Epithelial cell of esophagus (primary cell): ENCODE measurements at regions not wholly inside any gene's neighbourhood (a gene's known extent, or its start where the extent isn't known, plus 50 kb on each side); places are given as distances from the start of the nearest gene placed in this dataset.

Experiments used
- DNase-seq: peaks from one replicate; pipeline ENCODE4 v3.0.0; 2010; ENCODE audit warnings: low read depth
- H3K4me3 ChIP-seq: 2 replicates; pipeline ENCODE4 v1.5.1; 2011; ENCODE audit warnings: mild to moderate bottlenecking, low read length, control low read depth
- CTCF ChIP-seq: IDR thresholded peaks from 2 replicates; pipeline ENCODE4 v1.5.1; 2011; ENCODE audit warnings: low read depth, mild to moderate bottlenecking, low read length, control low read depth, inconsistent platforms; ENCODE audit not compliant: insufficient read depth; ENCODE audit errors: missing control alignments

DNA sequence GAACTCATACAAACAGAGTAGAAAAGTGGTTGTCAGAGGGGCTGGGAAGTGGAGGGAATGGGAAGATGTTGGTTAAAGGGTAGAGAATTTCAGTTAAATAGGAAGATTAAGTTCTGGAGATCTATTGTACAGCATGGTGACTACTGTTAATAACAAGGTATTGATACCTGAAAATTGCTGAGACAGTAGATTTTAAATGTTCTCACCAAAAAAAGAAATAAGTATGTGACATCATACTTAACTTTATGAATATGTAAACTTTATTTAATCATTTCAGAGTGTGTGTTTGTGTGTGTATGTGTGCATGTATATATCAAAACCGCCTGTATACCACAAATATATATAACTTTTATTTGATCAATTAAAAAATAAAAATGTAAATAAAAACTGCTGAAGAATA is 896.4 kb downstream of the TFAP2A start:
- H3K4me3 ChIP-seq, result no peak overlapping the region
- no peak for DNase-seq
- no peak for TF ChIP-seq CTCF

GRCh38 chr6:9517806-9518205 is 897.1 kb downstream of the TFAP2A start:
- no peak for TF ChIP-seq CTCF
- DNase-seq, result peak; percentile 78
- no peak overlapping the region for H3K4me3 ChIP-seq

GRCh38 chr6:9515633-9516606 is 899.0 kb downstream of the TFAP2A start:
- no peak for TF ChIP-seq CTCF
- DNase-seq, result peak; percentile 84
- no peak overlapping the region for H3K4me3 ChIP-seq

DNA sequence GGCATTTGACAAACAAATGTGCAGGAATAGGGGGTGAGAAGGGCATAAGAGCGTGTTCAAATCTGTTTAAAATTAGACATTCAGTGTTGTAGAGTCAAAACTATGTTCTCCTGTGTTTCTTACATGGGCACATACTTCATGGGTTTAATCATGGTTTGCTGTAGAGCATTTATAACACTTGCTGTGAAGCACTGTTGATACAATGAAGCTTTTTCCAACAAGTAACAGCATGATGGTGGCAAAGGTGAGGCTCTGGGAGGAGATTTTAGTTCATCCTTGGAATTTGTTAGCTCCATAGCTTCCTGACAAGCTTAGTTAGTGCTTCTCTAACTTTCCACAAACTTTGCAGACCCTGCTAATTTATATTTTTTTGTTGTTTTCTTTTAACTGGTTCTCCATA is 900.7 kb downstream of the TFAP2A start:
- H3K4me3 ChIP-seq, result no peak overlapping the region
- TF ChIP-seq CTCF, result no peak
- peak; percentile 87 for DNase-seq

GRCh38 chr6:9511157-9511556 is 903.7 kb downstream of the TFAP2A start:
- DNase-seq, result peak; percentile 56
- TF ChIP-seq CTCF, result no peak
- no peak overlapping the region for H3K4me3 ChIP-seq

- no peak overlapping the region for H3K4me3 ChIP-seq
- no peak for DNase-seq
- TF ChIP-seq CTCF, result no peak
These were observed 907.6 kb downstream of the TFAP2A start for GRCh38 chr6:9507136-9507895.
